Activated T-cell treated with anti-CD3 and anti-CD28 coated beads for 24 hours (primary cell): ENCODE measurements at regions not wholly inside any gene's neighbourhood (a gene's known extent, or its start where the extent isn't known, plus 50 kb on each side); places are given as distances from the start of the nearest gene placed in this dataset.

Experiments
- DNase-seq: peaks from one replicate; pipeline ENCODE4 v3.0.0-alpha.2; 2020; ENCODE audit warnings: low read depth

DNA sequence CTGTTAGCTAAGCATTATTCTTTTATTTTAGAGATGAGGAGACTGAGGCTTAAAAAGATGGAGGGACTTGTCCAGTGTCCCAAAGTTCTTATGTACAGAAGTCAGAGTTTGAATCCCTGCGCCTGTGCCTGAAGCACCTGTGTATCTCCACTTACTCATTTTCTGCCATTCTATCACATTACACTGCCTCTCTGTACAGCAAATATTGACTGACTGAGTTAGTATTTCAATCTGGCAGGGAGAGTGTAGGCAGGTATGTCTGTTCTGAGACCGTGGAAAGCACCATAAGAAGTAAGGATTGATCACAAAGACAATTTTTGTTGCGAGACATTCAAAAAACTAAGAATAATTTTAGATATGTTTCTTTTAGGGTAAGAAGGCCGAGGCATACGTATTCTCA is 162.7 kb downstream of the KITLG start:
- no peak for DNase-seq

DNA sequence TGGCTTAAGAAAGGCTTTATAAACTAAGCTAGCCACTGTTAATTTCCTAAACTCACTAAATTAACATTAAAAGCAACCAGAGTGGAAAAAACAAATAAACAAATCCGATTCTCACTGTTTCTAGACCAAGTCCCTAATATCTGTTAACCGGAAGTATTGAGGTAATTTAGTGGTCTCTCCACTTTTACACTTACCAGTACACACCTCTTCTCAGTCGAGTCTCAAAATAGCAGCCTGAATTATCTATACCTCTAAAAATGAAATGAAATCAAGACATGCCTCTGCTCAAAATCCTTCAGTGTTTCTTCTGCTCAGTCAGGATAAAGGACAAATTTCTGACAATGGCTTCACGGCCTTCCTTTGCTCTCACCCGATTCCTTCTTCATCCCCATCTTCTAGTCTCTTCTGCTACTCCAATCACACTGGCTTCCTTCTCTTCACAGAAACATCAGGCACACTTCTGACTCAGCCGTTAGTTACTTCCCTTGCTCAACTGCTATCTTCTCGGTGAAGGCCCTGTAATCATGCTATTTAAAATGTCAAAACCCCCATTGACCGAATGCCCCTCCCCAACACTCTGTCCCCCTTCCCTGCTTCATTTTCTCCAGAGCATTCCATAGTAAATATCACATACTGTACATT is 161.3 kb downstream of the KITLG start:
- no peak for DNase-seq

DNA sequence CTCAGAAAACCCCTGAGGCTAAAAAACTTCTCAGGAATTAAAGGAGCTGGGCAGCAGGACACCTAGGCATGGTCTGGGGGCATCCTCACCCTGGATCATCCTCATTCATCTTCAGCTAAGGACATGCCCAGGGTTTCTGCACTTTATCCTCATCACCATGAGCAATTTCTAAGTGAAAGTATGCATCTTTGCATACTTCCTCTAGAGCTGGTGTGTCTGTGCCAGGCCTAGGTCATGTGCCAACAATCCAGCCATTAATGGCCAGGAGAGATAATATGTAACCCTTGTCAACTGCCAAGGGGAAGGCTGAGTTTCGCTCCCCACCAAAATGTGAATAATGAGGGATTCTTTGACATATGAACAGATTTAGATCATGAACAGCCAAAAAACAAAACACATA is 160.5 kb downstream of the KITLG start:
- DNase-seq: no peak

DNA sequence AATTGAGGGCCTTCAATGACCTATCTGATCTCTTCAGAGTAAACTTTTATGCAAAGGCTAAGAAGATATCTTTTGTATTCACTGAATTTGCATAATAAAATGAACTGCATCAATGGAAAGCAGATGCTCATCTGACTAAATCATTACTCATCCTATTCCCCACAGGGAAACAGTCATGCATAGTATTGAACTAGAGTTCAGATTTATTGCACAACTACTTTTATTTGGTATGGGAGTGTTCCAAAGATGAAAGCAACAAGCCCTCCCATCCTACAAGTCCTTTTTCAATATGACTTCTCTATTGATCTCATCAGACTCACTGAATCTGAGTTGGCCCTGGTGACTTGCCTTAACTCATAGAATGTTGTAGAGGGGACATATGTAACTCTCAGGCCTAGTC is 159.8 kb downstream of the KITLG start:
- DNase-seq: no peak

DNA sequence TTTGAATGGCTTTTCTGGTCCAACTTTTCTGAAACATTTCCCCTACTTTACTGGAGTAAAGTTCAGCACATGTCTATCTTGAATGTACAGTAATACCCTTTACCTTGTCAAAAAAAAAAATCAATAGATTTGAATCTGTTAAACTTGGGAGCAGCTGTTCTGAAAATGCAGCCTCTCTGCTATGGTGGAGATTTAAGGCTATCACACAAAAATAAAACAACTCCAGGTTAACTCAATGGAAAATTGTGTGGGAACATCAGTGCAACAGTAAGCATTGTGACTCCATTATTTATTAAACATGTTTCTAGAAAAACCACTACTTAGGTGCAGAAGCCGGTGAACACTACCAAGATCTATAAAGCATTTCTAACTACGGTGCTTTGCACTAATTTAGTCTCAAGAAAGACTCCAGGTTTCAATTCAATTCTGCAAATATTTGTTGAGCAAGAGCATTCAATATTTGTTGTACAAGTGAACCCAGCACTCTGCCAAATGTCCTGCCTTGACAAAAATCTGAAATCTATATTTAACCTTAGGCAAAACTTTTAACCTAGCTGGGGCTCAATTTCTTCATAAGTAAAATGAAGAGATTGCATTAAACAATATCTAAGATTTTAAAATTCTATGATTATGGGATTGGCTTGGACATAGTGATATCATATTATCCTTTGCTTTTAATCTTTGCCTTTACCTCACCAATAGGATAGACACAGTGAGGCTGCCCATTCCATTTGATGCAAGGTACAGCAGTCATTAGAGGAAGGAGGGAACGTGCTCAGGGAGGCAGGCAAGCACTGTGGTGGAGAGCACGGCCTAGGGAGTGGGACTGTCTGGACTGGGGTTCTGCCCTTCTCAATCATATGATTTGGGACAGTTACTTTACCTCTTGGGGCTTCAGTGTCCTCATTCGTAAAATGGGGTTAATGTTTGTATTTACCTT is 155.2 kb downstream of the KITLG start:
- no peak for DNase-seq

DNA sequence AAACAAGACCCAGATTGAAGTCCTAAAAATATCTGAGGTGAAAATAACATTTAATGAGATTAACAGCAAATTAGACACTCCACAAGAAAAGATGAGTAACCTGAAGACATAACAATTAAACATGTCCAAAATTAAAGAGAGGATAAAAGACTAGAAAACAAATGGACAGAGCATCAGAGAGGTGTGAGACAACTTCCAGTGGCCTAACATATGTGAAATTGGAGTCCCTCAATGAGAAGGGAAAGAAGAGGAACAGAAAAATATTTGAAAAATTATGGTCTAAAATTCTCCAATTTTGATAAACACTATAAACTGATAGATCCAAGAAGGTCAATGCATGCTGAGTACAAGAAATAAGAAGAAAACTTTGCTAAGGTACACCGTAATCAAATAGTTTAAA is 151.9 kb downstream of the KITLG start:
- no peak for DNase-seq

DNA sequence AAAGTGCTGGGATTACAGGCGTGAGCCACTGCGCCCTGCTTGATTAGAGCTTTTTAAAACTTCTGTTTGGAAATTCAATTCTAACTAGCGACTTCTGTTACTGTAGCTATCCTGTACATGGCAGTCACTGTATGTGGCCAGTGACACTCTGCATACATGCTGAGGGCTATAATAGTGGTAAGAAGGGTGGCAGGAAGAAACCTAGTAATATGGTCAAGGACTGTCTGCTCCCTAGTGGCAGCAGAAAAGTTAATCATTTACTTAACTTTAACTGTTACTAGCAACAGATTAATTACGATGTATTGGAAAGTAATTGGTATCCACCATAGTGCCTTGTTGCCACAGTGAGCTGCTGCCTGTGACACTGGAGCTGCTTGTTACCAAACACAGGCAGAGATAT is 149.0 kb downstream of the KITLG start:
- DNase-seq: no peak

DNA sequence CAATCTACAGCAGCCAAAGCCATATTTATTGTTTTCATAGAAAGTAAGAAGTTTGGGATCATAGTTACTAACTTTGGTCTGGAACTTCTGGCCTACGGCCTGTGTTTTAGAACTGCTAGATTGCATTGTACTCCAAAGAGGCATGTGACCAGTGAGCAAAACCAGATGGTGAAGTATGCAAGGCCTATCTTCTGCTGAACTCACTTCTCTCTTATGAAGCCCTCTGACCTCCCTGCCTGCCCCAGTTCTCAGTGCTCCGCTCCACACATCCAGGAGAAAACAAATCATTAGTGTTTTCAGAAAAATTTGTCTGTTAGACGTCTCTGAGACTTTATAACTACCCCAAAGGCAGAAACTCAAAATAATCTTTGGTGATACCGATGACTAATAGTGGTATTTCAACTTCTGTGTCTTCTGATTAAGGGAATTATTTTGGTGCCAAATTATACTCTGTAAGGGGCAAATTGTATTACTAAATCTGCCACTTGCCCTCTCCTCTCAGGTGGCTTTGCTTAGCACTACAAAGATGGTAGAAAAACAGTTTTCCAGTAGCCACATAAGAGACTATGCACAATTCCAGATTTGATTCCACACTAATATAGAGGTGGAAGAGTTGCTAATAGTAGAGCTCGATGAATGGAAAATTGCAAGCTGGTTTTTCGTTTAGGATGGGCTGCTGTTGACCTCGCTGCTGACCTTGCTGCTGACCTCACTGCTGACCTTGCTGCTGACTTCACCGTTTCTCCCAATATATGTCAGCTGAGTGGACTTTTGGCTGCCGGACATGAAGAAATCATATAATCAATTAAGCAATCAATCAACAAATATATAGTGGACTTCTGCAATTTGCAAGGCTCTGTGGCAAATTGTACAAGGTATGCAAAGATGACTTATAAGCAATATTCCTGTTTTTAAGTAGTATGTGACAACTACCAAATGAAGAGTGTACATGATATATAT is 147.5 kb downstream of the KITLG start:
- DNase-seq: no peak

DNA sequence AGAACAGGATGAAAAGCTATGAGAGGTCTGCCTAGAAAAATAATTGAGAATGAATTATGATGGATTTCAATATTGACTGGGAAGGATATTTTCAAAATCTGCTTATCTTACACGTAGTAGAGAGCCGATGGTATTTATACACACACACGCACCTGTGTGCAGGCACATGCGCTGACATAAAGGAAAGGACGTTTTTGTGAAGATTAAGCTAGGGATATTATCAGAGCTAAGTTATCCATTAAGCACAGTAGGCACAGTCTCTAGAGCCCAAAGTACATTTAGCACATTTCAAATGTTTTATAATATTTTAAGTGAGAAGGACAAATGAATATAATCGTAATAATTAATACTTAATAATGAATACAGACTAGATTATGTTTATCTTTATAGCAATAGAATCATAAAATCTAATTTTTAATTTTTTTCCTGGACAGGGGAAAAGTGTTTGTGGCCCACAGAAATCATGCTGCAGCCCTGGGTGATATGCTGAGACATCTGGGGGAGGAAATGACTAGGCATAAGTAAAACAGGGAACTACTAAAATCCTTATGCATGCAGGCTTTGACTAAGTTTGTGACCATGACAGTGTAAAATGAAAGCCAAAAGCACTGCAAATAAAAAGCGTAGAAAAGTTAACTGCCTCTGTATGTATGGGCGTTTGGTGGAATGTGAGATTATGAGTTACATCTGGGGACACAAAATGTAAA is 146.1 kb downstream of the KITLG start:
- no peak for DNase-seq

DNA sequence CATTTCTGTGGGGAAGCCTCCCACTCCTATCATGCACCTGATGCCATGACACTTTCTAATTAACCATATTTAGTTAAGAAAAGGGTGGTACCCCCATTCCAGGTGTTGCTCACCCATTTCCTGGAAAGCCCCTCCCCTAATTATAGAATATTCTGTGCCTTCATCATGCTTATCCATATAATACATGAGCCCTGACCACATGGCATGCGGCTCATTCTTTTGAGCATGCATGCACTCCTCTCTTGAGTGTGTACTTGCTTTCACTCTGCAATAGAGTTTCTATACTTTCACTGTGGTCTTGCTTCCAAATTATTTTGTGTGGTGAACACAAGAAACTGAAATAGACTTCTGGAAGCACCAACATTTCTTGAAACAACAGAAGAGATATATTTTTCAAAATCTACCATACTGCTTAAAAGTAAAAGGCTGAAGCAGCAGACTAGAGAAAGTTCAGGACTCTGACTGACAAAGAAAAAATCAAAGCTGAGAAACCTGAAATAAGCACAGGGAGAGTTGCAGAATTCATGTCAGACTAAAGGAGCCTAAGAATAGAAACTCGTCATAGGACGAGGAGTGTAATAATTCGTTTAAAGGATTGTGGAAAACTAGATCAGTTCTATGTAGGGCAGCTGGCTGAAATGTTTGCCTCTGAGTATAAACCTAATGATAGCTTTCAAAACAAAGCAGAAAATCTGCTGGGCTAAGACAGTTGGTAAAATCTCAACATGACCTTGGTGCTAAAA is 144.8 kb downstream of the KITLG start:
- no peak for DNase-seq

DNA sequence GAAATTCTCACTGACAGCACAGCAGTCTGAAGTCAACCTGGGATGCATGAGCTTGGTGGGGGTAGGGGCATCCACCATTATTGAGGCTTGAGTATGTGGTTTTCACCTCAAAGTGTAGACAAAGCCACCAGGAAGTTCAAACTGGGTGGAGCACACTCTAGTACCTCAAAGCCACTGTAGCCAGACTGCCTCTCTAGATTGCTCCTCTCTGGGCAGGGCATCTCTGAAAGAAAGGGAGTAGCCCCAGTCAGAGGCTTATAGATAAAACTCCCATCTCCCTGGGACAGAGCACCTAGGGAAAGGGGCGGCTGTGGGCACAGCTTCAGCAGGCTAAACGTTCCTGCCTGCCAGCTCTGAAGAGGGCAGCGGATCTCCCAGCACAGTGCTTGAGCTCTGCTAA is 143.0 kb downstream of the KITLG start:
- DNase-seq: no peak
